Esophagus squamous epithelium (tissue), 5 donors: ENCODE measurements at regions not wholly inside any gene's neighbourhood (a gene's known extent, or its start where the extent isn't known, plus 50 kb on each side); places are given as distances from the start of the nearest gene placed in this dataset.

Experiments used
- DNase-seq: peaks from one replicate; lab custom pipeline; 2025; lab: John Stamatoyannopoulos, UW
- H3K27ac ChIP-seq, 4 donors: fragments of 200-600 bp; sonication (generic); one replicate each; pipeline ENCODE4 v1.5.1; 2016 to 2019; ENCODE audit warnings: mild to moderate bottlenecking in 1 of 4
- H3K27me3 ChIP-seq, 4 donors: fragments of 200-600 bp; sonication (generic); 1 replicate in 3 of 4; 2 replicates in 1 of 4; pipeline versions ENCODE4 v1.5.1 to v1.6.0; 2017 to 2021; ENCODE audit warnings: antibody characterized with exemption in 1 of 4
- H3K36me3 ChIP-seq, 3 donors: fragments of 200-600 bp; sonication (generic); one replicate each; pipeline ENCODE4 v1.5.1; 2016 to 2019
- H3K4me1 ChIP-seq, 3 donors: fragments of 200-600 bp; sonication (generic); one replicate each; pipeline ENCODE4 v1.5.1; 2017 to 2019
- H3K4me3 ChIP-seq, 4 donors: fragments of 200-600 bp; sonication (generic); 1 replicate in 3 of 4; 2 replicates in 1 of 4; pipeline ENCODE4 v1.5.1; 2016 to 2019; ENCODE audit warnings: mild to moderate bottlenecking in 2 of 4, moderate library complexity in 1 of 4
- H3K9me3 ChIP-seq, 3 donors: fragments of 200-600 bp; sonication (generic); one replicate each; pipeline ENCODE4 v1.5.1; 2016 to 2019
- POLR2A ChIP-seq, 4 donors: fragments of 450-650 bp; IDR thresholded peaks; one replicate each; pipeline ENCODE4 v1.6.1; 2017; ENCODE audit warnings: antibody characterized with exemption in 4 of 4, mild to moderate bottlenecking in 4 of 4, moderate library complexity in 3 of 4
- WGBS, 2 donors: methylation state at CpG; one replicate each; pipeline ENCODE4 v1.1.5; 2018; 5-methylcytosine and 5-hydroxymethylcytosine counted together
- intact Hi-C: fragments of 100-400 bp; cut with DNase I; formaldehyde crosslinking; loops from one replicate; pipeline ENCODE4 v1.15.0; 2022
- TF ChIP-seq, protein P1 (sequence below), 6 experiments: fragments of 450-650 bp in 4 of 6; fragments of 200-600 bp in 2 of 6; sonication (generic) in 2 of 6; IDR thresholded peaks; one replicate each; pipeline ENCODE4 v1.5.1; 2016 to 2019; ENCODE audit warnings: antibody characterized with exemption in 6 of 6, mild to moderate bottlenecking in 4 of 6, moderate library complexity in 4 of 6
- donor health status: DM: yes; HTN: yes; CAD: no.

DNA sequence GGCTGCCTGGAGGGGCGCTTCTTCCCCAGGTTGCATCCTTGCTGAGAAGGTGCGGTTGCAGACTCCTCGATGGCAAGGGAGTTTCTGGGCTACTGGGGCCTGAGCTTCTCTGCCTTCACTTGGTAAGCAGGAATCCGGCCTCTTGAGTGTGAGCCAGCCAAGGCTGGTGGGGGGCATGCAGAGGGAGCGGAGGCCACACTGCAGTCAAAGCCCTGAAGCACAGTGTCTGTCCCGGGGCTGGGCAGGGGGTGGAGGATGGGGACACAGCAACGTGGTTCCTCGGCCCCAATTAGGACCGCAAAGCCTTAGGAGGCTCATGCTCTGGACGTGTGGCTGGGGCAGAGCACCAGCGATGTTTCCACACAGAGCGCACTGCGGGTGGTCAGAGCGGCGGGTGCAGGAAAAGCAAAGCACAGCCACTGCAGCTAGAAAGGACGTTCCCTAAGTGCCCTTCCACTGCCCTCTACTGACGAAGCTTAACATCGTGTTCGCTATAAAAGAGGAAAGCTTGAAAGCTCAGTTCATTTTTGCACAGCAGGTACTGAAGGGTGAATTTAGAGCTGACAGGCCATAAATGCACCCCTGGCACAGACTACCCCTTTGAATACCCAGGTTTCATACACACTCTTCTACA, 60.7 kb upstream of the COG2 start:
- intact Hi-C loops = no loop called here
- H3K9me3 ChIP-seq = no peaks in the 10 kb centered on the region
- H3K36me3 ChIP-seq = no peaks in the 10 kb centered on the region
- H3K27ac ChIP-seq = no peak overlapping the region
- WGBS, 2 donors = 85 to 86% methylated on average over 18 to 19 of the region's 19 CpGs
- DNase-seq = no peak
- TF ChIP-seq POLR2A (IDR thresholded peaks at IDR 0.05) = no peak
- TF ChIP-seq, protein P1, sequence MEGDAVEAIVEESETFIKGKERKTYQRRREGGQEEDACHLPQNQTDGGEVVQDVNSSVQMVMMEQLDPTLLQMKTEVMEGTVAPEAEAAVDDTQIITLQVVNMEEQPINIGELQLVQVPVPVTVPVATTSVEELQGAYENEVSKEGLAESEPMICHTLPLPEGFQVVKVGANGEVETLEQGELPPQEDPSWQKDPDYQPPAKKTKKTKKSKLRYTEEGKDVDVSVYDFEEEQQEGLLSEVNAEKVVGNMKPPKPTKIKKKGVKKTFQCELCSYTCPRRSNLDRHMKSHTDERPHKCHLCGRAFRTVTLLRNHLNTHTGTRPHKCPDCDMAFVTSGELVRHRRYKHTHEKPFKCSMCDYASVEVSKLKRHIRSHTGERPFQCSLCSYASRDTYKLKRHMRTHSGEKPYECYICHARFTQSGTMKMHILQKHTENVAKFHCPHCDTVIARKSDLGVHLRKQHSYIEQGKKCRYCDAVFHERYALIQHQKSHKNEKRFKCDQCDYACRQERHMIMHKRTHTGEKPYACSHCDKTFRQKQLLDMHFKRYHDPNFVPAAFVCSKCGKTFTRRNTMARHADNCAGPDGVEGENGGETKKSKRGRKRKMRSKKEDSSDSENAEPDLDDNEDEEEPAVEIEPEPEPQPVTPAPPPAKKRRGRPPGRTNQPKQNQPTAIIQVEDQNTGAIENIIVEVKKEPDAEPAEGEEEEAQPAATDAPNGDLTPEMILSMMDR (IDR thresholded peaks at IDR 0.05) = peak in 1 of 6 experiments; percentile 19
- peaks cover 0 to 7% (median 0%) of the 10 kb centered on the region in 4 donors for H3K27me3 ChIP-seq
- H3K4me1 ChIP-seq = no peaks in the 10 kb centered on the region
- H3K4me3 ChIP-seq = no peak overlapping the region

- Histone ChIP-seq H3K4me3 (no peak overlapping the region), H3K36me3 (no peaks in the 10 kb centered on the region), H3K9me3 (no peaks in the 10 kb centered on the region), H3K27ac (no peak overlapping the region), H3K27me3 (peaks cover 0 to 7% (median 0%) of the 10 kb centered on the region in 4 donors), H3K4me1 (no peaks in the 10 kb centered on the region)
- WGBS, 2 donors = 63 to 76% methylated on average over 4 of the region's 4 CpGs
- no peak for DNase-seq
- intact Hi-C loops = no loop called here
- TF ChIP-seq POLR2A (IDR thresholded peaks at IDR 0.05) = no peak
- TF ChIP-seq, protein P1 (IDR thresholded peaks at IDR 0.05) = no peak
Measured at GRCh38 chr1:230578616-230579015, 63.7 kb upstream of the COG2 start.

GRCh38 chr1:230577537-230577936, 64.7 kb upstream of the COG2 start:
- peaks cover 0 to 3% (median 0%) of the 10 kb centered on the region in 3 donors for H3K4me1 ChIP-seq
- H3K9me3 ChIP-seq = no peaks in the 10 kb centered on the region
- 73 to 87% methylated on average over 2 to 3 of the region's 3 CpGs for WGBS, 2 donors
- intact Hi-C loops = no loop called here
- TF ChIP-seq, protein P1 (IDR thresholded peaks at IDR 0.05) = no peak
- no peak for TF ChIP-seq POLR2A (IDR thresholded peaks at IDR 0.05)
- no peaks in the 10 kb centered on the region for H3K36me3 ChIP-seq
- H3K4me3 ChIP-seq = no peak overlapping the region
- DNase-seq = no peak
- no peak overlapping the region for H3K27ac ChIP-seq
- H3K27me3 ChIP-seq = peaks cover 0 to 7% (median 0%) of the 10 kb centered on the region in 4 donors

DNA sequence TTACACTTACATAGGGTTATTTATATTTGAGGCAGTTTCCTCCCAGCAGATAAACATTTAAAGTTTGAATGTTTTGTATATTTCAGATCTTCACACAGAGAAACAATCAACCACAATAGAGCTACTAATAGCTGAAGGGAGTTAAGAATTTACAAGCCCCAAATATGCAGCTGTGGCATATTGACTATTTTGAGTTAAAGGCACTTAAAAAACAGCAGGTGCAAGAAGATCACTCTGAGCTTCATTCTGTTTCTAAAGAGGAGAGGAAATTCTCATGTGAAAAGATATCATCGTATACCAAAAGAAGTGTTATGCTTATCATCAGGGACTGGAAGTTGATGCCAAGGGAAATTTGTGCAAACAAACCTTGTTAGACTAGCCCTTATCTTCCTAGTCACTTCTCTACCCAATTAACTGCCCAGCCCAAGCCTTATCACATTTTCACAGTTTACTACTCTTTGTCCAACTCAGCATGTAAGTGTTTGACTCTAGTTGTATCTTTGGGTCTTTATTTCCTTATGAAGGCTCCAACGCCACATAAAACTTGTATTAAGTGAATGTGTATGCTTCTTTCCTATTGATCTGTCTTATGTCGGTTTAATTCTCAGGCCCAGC, 66.3 kb upstream of the COG2 start:
- intact Hi-C loops = no loop called here
- H3K4me3 ChIP-seq = no peak overlapping the region
- no peaks in the 10 kb centered on the region for H3K36me3 ChIP-seq
- no peaks in the 10 kb centered on the region for H3K27me3 ChIP-seq
- WGBS, 2 donors = 79 to 82% methylated on average over 3 of the region's 3 CpGs
- H3K4me1 ChIP-seq = peaks cover 0 to 3% (median 0%) of the 10 kb centered on the region in 3 donors
- no peak for DNase-seq
- no peak overlapping the region for H3K27ac ChIP-seq
- H3K9me3 ChIP-seq = no peaks in the 10 kb centered on the region
- TF ChIP-seq POLR2A (IDR thresholded peaks at IDR 0.05) = no peak
- TF ChIP-seq, protein P1 (IDR thresholded peaks at IDR 0.05) = no peak

DNA sequence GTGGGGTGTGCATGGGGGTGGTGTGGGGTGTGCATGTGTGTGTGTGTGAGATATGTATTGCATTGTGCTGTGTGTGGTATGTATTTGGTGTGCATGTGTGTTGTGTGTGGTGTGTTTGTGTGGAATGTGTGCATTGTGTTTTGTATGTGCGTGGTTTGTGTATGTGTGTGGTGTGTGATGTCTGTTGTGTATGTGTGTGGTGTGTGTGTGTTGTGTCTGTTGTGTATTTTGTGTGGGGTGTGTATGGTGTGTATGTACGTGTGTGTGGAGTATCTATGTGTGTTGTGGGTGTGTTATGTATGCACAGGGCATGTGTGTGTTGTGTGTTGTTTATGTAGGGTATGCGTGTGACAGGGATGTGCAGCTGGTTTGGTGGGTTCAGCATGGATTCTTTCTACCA, 67.8 kb upstream of the COG2 start:
- Histone ChIP-seq H3K36me3 (no peaks in the 10 kb centered on the region), H3K27ac (no peak overlapping the region), H3K4me3 (no peak overlapping the region), H3K9me3 (no peaks in the 10 kb centered on the region), H3K4me1 (peaks cover 0 to 3% (median 0%) of the 10 kb centered on the region in 3 donors), H3K27me3 (no peaks in the 10 kb centered on the region)
- WGBS, 2 donors = 67 to 84% methylated on average over 3 of the region's 3 CpGs
- intact Hi-C loops = no loop called here
- TF ChIP-seq POLR2A (IDR thresholded peaks at IDR 0.05) = no peak
- TF ChIP-seq, protein P1 (IDR thresholded peaks at IDR 0.05) = no peak
- no peak for DNase-seq
